Erythroblast (primary cell): ENCODE measurements at regions not wholly inside any gene's neighbourhood (a gene's known extent, or its start where the extent isn't known, plus 50 kb on each side); places are given as distances from the start of the nearest gene placed in this dataset.

ENCODE experiments used
- GATA1 ChIP-seq: IDR thresholded peaks from 2 replicates; pipeline ENCODE4 v1.6.1; 2011; ENCODE audit warnings: low read depth, mild to moderate bottlenecking, control low read depth, low read length, moderate library complexity
- POLR2A ChIP-seq: IDR thresholded peaks from 2 replicates; pipeline ENCODE4 v1.6.1; 2011; ENCODE audit warnings: mild to moderate bottlenecking, low read length

DNA sequence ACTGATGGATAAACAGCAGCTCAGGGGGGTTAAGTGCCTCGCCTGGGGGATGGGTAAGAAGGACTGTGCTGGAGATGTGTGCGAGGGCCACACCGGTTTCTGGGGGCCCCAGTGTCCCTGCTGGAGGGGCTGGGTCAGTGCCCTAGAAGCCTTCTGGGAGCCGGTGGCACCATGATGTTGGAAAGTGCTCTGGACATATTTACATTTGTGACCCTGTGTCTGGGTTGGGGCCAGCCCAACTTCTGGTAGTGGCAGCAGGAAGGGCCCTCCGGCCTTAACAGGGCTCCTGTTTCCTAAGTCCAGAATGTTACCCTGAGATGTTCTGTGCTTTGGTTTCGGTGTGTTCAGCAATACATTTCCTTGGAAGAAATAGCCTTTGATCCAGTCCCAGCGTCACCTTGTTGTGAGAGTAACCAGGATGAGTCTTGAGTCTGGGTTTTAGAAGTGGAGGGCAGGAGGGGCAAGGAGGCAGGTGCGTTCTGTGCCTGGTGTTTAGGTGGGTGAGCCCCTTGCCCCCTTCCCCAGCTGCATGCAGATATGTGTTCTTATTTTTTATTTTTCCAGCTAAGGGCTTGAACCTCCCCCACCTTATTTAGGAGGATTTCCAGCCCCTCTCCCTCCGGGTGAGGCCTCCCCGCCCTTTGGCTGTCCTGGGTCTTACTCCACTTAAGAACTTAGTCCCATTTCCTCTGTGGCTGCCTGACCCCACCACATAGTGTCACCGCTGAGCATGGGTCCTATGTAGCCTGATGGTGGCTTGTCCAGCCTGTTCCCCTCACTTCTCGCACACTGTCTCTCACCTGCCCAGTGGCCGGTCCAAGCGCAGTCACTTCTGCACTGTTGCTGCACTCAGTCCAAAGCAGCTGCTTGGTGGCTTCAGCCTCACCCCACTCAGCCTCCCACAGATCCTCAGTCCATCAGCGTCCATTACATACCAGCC lies 132.7 kb upstream of the HS6ST1 start:
- TF ChIP-seq POLR2A (no peak), GATA1 (no peak)
